ENCODE measurements at regions not wholly inside any gene's neighbourhood (a gene's known extent, or its start where the extent isn't known, plus 50 kb on each side); places are given as distances from the start of the nearest gene placed in this dataset.

DNA sequence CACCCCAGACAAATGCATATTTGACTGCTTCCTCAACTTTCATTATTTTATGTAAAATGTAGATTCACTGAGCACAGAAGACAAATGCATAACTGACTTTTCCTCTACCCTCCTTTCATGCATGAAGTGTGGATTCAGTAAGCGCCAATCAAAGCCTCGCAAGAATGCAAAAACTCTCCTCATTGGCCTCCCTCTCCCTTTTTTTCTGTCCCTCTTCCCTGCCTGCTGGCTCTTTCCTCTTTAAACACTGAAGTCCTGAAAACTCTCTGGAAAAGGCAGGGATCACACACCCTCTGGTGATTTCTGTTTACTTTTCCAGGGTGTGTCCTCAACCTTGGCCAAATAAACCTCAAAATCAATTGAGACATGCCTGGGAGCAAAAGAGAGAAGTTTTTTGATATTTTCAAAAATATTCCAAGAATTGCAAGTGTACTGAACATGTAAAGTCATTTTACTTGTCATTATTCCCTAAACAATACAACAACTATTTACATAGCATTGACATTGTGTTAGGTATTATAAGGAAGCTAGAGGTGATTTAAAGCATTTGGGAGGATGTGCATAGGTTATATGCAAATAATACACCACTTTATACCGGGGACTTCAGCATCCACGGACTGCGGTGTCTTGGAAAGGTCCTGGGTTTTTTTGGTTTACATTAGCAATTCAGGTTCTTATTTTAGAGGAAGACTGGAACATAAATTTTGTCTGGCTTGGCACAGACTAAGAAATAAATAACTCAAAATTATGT lies 71.4 kb downstream of the SEC61G start:
- TF ChIP-seq RAD21 (IDR thresholded peaks at IDR 0.05; ENCODE audit: low read length): no peak
- TF ChIP-seq MAZ (IDR thresholded peaks at IDR 0.05; ENCODE audit: borderline replicate concordance, low read depth, low read length): no peak
- TF ChIP-seq MAFK (IDR thresholded peaks at IDR 0.05; ENCODE audit: low read depth, low read length): no peak
- TF ChIP-seq CEBPB (IDR thresholded peaks at IDR 0.05; ENCODE audit: low read depth, low read length): no peak
- no peak for TF ChIP-seq ELK1 (IDR thresholded peaks at IDR 0.05; ENCODE audit: borderline replicate concordance, low read depth, low read length)
- no peak for TF ChIP-seq FOS (IDR thresholded peaks at IDR 0.05; ENCODE audit: low read depth, low read length)
- no peak for TF ChIP-seq MXI1 (IDR thresholded peaks at IDR 0.05; ENCODE audit: borderline replicate concordance, low read depth, low read length)
- no peak for TF ChIP-seq CHD1 (IDR thresholded peaks at IDR 0.05; ENCODE audit: low read depth, low read length)
- TF ChIP-seq, protein P1, sequence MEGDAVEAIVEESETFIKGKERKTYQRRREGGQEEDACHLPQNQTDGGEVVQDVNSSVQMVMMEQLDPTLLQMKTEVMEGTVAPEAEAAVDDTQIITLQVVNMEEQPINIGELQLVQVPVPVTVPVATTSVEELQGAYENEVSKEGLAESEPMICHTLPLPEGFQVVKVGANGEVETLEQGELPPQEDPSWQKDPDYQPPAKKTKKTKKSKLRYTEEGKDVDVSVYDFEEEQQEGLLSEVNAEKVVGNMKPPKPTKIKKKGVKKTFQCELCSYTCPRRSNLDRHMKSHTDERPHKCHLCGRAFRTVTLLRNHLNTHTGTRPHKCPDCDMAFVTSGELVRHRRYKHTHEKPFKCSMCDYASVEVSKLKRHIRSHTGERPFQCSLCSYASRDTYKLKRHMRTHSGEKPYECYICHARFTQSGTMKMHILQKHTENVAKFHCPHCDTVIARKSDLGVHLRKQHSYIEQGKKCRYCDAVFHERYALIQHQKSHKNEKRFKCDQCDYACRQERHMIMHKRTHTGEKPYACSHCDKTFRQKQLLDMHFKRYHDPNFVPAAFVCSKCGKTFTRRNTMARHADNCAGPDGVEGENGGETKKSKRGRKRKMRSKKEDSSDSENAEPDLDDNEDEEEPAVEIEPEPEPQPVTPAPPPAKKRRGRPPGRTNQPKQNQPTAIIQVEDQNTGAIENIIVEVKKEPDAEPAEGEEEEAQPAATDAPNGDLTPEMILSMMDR (conservative IDR thresholded peaks at IDR 0.05; ENCODE audit: low read depth, low read length): no peak
- TF ChIP-seq RCOR1 (IDR thresholded peaks at IDR 0.05; ENCODE audit: insufficient replicate concordance, low read length): no peak
- TF ChIP-seq NFE2L2 (IDR thresholded peaks at IDR 0.05; ENCODE audit: low read depth, low read length): no peak
- TF ChIP-seq SMC3 (IDR thresholded peaks at IDR 0.05; ENCODE audit: low read depth, low read length): no peak
- no peak for TF ChIP-seq POLR2A (IDR thresholded peaks at IDR 0.05; ENCODE audit: low read depth, low read length)
- no peak for TF ChIP-seq RFX5 (IDR thresholded peaks at IDR 0.05; ENCODE audit: low read depth, low read length)
- TF ChIP-seq BHLHE40 (IDR thresholded peaks at IDR 0.05; ENCODE audit: low read depth, low read length): no peak
- TF ChIP-seq USF2 (IDR thresholded peaks at IDR 0.05; ENCODE audit: low read depth, low read length): no peak
- H2AK5ac ChIP-seq (ENCODE audit: low read depth, low read length): no peak overlapping the region
- no peak overlapping the region for H3K4me3 ChIP-seq (ENCODE audit: insufficient read depth, low read depth, low read length)
- H2BK20ac ChIP-seq (ENCODE audit: low read depth, low read length): no peak overlapping the region
- H4K20me1 ChIP-seq (ENCODE audit: insufficient read depth, low read length): no peaks in the 10 kb centered on the region
- H3K18ac ChIP-seq (ENCODE audit: low read depth, low read length): no peak overlapping the region
- no peak for DNase-seq
- no peak overlapping the region for H4K5ac ChIP-seq (ENCODE audit: low read depth, low read length)
- in situ Hi-C loops (cut with MboI; ENCODE audit: low sequenced_read_pairs) (no loop called here), intact Hi-C loops (cut with micrococcal nuclease) (no loop called here), dilution Hi-C loops (cut with HindIII; ENCODE audit: low sequenced_read_pairs, unreplicated experiment) (no loop called here)
- no peaks in the 10 kb centered on the region for H3K79me1 ChIP-seq (ENCODE audit: low read depth in 1 of 2, low read length in 2 of 2)
- H4K91ac ChIP-seq (ENCODE audit: insufficient read depth, low read depth, low read length): no peak overlapping the region
- H2BK120ac ChIP-seq (ENCODE audit: low read depth, low read length): no peak overlapping the region
- H2BK15ac ChIP-seq (ENCODE audit: low read depth, low read length): no peak overlapping the region
- no peaks in the 10 kb centered on the region for H3K4me1 ChIP-seq (ENCODE audit: control insufficient read depth, insufficient read depth, low read length)
- no peak overlapping the region for H3K14ac ChIP-seq (replicated peaks; ENCODE audit: low read depth, low read length)
- no peaks in the 10 kb centered on the region for H3K9me3 ChIP-seq (ENCODE audit: control insufficient read depth, insufficient read depth, low read length)
- no peak for ATAC-seq (ENCODE audit: low read depth)
- POLR2A ChIA-PET (ENCODE audit: unreplicated experiment): no interaction called here
- H3K27me3 ChIP-seq (ENCODE audit: control insufficient read depth, insufficient read depth, low read length): no peaks in the 10 kb centered on the region
- H3K9me1 ChIP-seq (ENCODE audit: insufficient read depth, low read length): no peaks in the 10 kb centered on the region
- H2AK9ac ChIP-seq (replicated peaks; ENCODE audit: low read depth, low read length, poor library complexity): no peak overlapping the region
- no TSS peak for BruUV-seq (replicated peaks)
- no peak overlapping the region for H2AFZ ChIP-seq (replicated peaks; ENCODE audit: low read length, poor library complexity)
- no peaks in the 10 kb centered on the region for H3K36me3 ChIP-seq (ENCODE audit: control insufficient read depth, insufficient read depth, low read length)
- H3K9ac ChIP-seq (ENCODE audit: low read depth, low read length): no peak overlapping the region
- H4K8ac ChIP-seq (ENCODE audit: low read depth in 2 of 2, low read length in 2 of 2): no peak overlapping the region
- no peak overlapping the region for H3K56ac ChIP-seq (ENCODE audit: extremely low read depth, insufficient read depth, low read length)
- no peak overlapping the region for H3K4me2 ChIP-seq (ENCODE audit: low read depth, low read length)
- CTCF ChIA-PET: no interaction called here
- H3K23ac ChIP-seq (ENCODE audit: low read depth, low read length): no peak overlapping the region
- no peak overlapping the region for H3K4ac ChIP-seq (ENCODE audit: low read depth, low read length)
- no CpG with 5 or more reads among the region's 5 CpGs for WGBS, 2 experiments (ENCODE audit: extremely low coverage in 2 of 2, insufficient read length in 1 of 2)
- H3K27ac ChIP-seq (ENCODE audit: insufficient read depth, low read length): no peak overlapping the region
- no peak overlapping the region for H2BK5ac ChIP-seq (ENCODE audit: low read depth, low read length, poor library complexity, severe bottlenecking)
